ENCODE measurements at regions not wholly inside any gene's neighbourhood (a gene's known extent, or its start where the extent isn't known, plus 50 kb on each side); places are given as distances from the start of the nearest gene placed in this dataset.

- no TSS peak for BruUV-seq (replicated peaks)
Observed at GRCh38 chr2:40680547-40680946, 228.7 kb upstream of the SLC8A1 start.

GRCh38 chr2:40690036-40690435 is 238.1 kb upstream of the SLC8A1 start:
- no peak overlapping the region for H2AFZ ChIP-seq (ENCODE audit: low read length)
- no peak overlapping the region for H3K4me3 ChIP-seq (ENCODE audit: low read depth, low read length, poor library complexity, severe bottlenecking)
- DNase-seq (ENCODE audit: low spot score), result no peak
- no peaks in the 10 kb centered on the region for H3K79me2 ChIP-seq (ENCODE audit: insufficient read depth, low read depth, low read length)
- no peaks in the 10 kb centered on the region for H3K9me3 ChIP-seq (ENCODE audit: low read length)
- H3K4me2 ChIP-seq (ENCODE audit: low read length), result no peak overlapping the region
- ChIA-PET POLR2A (interaction anchor here (0.6 kb wide), 1 partner anchor 133 kb away, joined by 4 read pairs; no protein-coding TSS in a partner anchor), CTCF (ENCODE audit: unreplicated experiment) (no interaction called here)
- no peak overlapping the region for H3K27ac ChIP-seq (ENCODE audit: low read depth, low read length, poor library complexity, severe bottlenecking)
- TF ChIP-seq EZH2phosphoT487 (IDR thresholded peaks at IDR 0.05; ENCODE audit: borderline replicate concordance, low read depth, low read length), result no peak
- TF ChIP-seq CTCF (conservative IDR thresholded peaks at IDR 0.05; ENCODE audit: low read length), result no peak
- no peaks in the 10 kb centered on the region for H3K9me2 ChIP-seq (ENCODE audit: insufficient read depth, low read length)
- H3K36me3 ChIP-seq (ENCODE audit: insufficient read depth, low read length), result no peaks in the 10 kb centered on the region
- no peaks in the 10 kb centered on the region for H3K4me1 ChIP-seq (ENCODE audit: insufficient read depth, low read length, poor library complexity, severe bottlenecking)
- intact Hi-C loops (cut with micrococcal nuclease; ENCODE audit: unreplicated experiment), result no loop called here
- H4K20me1 ChIP-seq (ENCODE audit: insufficient read depth, low read length), result no peaks in the 10 kb centered on the region
- BruUV-seq (replicated peaks), result no TSS peak

More at GRCh38 chr2:40680547-40680946, 228.7 kb upstream of the SLC8A1 start:
- Histone ChIP-seq H3K9me3 (ENCODE audit: low read length) (no peaks in the 10 kb centered on the region), H3K27ac (ENCODE audit: low read depth, low read length, poor library complexity, severe bottlenecking) (no peak overlapping the region), H4K20me1 (ENCODE audit: insufficient read depth, low read length) (no peaks in the 10 kb centered on the region), H3K4me1 (ENCODE audit: insufficient read depth, low read length, poor library complexity, severe bottlenecking) (no peaks in the 10 kb centered on the region), H3K4me3 (ENCODE audit: low read depth, low read length, poor library complexity, severe bottlenecking) (no peak overlapping the region), H3K36me3 (ENCODE audit: insufficient read depth, low read length) (no peaks in the 10 kb centered on the region), H2AFZ (ENCODE audit: low read length) (no peak overlapping the region), H3K79me2 (ENCODE audit: insufficient read depth, low read depth, low read length) (no peaks in the 10 kb centered on the region), H3K4me2 (ENCODE audit: low read length) (no peak overlapping the region), H3K9me2 (ENCODE audit: insufficient read depth, low read length) (no peaks in the 10 kb centered on the region)
- POLR2A ChIA-PET, result interaction anchor here (0.5 kb wide), 1 partner anchor 17 kb away, joined by 3 read pairs; no protein-coding TSS in a partner anchor
- no peak for TF ChIP-seq CTCF (conservative IDR thresholded peaks at IDR 0.05; ENCODE audit: low read length)
- no peak for TF ChIP-seq EZH2phosphoT487 (IDR thresholded peaks at IDR 0.05; ENCODE audit: borderline replicate concordance, low read depth, low read length)
- intact Hi-C loops (cut with micrococcal nuclease; ENCODE audit: unreplicated experiment), result no loop called here
- CTCF ChIA-PET (ENCODE audit: unreplicated experiment), result no interaction called here
- no peak for DNase-seq (ENCODE audit: low spot score)

- DNase-seq (ENCODE audit: low spot score), result no peak
Observed at GRCh38 chr2:40690525-40690924, 238.6 kb upstream of the SLC8A1 start.

More at GRCh38 chr2:40690525-40690924, 238.6 kb upstream of the SLC8A1 start:
- Histone ChIP-seq H3K9me2 (ENCODE audit: insufficient read depth, low read length) (no peaks in the 10 kb centered on the region), H3K79me2 (ENCODE audit: insufficient read depth, low read depth, low read length) (no peaks in the 10 kb centered on the region), H3K4me1 (ENCODE audit: insufficient read depth, low read length, poor library complexity, severe bottlenecking) (no peaks in the 10 kb centered on the region), H2AFZ (ENCODE audit: low read length) (no peak overlapping the region), H3K36me3 (ENCODE audit: insufficient read depth, low read length) (no peaks in the 10 kb centered on the region), H3K27ac (ENCODE audit: low read depth, low read length, poor library complexity, severe bottlenecking) (no peak overlapping the region), H3K9me3 (ENCODE audit: low read length) (no peaks in the 10 kb centered on the region), H3K4me2 (ENCODE audit: low read length) (no peak overlapping the region), H3K4me3 (ENCODE audit: low read depth, low read length, poor library complexity, severe bottlenecking) (no peak overlapping the region), H4K20me1 (ENCODE audit: insufficient read depth, low read length) (no peaks in the 10 kb centered on the region)
- intact Hi-C loops (cut with micrococcal nuclease; ENCODE audit: unreplicated experiment), result no loop called here
- CTCF ChIA-PET (ENCODE audit: unreplicated experiment), result no interaction called here
- TF ChIP-seq CTCF (conservative IDR thresholded peaks at IDR 0.05; ENCODE audit: low read length) (no peak), EZH2phosphoT487 (IDR thresholded peaks at IDR 0.05; ENCODE audit: borderline replicate concordance, low read depth, low read length) (no peak)
- POLR2A ChIA-PET, result interaction anchor here (0.7 kb wide), 3 partner anchors 13 to 447 kb away, joined by 4 read pairs; no protein-coding TSS in a partner anchor
- no TSS peak for BruUV-seq (replicated peaks)
